GM18907 (cell line): ENCODE measurements at regions not wholly inside any gene's neighbourhood (a gene's known extent, or its start where the extent isn't known, plus 50 kb on each side); places are given as distances from the start of the nearest gene placed in this dataset.
A peak's percentile ranks its signal among the peaks of the same experiment; 100 is the strongest.

Source experiments
- ATAC-seq: cut with Tn5 transposase; IDR thresholded peaks from one replicate; pipeline ENCODE4 v1.9.1; 2021; ENCODE audit warnings: mild to moderate bottlenecking, moderate library complexity; ENCODE audit not compliant: unreplicated experiment

DNA sequence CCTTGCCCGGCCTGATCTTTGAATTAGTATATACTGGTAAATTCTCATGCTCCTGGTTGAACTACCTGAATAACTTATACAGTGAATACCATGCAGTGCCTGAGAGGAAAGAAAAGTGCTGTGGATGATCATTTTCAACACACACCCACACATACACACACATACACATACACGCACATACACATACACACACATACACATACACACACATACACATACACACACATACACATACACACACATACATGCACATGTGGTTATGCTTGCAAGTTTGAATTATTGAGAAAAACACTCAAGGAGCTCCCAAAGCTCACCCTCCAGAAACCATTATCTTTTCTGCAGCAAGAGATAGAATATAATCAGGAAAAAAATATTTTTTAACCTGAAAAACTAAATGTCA lies 366.9 kb upstream of the RASGEF1B start:
- ATAC-seq = no peak

DNA sequence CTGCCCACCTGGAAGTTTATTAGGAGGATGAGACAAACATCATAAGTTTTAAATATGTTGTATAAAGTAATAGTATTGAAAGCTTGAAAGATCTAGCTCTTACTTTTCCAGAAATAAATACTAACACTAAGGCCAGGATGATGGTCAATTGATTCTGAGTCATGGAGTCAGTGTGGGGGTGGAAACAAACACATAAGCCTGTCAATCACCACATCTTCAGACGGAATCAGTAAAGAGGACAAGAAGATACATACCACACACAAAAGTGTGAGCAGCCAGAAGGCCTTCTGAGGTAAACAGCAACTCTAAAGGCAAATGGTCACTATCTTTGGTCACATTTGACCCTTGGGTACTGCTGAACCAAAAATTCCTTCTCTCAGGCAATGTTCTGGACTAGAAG lies 365.0 kb upstream of the RASGEF1B start:
- ATAC-seq = no peak

DNA sequence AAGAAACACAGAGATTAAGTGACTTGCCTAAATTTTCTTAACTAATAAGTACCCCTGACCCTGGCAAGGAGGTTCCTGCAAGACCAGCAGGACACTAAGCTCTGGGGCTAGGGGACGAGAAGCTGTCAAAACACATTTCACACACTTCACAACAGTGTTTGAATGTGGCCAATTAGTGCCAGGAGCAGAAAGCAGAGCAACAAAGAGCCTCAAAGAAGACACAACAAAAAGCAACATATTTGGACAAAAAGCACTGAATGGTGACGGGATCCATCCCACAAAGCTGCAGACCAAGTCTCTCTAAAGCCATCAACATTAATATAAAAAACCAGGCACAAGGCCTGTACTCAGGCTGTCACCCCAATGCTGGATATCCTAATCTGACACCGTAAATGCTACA lies 361.9 kb upstream of the RASGEF1B start:
- no peak for ATAC-seq

DNA sequence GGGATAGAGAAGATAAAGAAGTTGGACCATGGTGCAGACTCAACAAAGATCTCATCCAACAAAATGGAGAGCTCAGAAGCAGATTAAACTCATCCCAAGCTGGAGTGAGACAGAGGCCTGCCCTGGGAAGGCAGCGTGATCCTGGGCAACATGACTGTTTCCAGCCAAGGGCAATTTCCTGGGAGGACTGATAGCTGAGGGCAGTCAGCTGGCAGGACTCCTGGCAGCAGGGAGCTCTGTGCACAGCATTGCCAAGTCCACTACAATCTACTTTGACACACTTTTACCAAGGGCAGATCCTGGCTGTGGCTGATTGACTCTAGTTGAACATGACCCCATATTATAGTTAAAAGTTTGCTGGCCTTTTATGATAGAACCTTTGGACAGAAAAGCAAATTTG lies 357.3 kb upstream of the RASGEF1B start:
- no peak for ATAC-seq

DNA sequence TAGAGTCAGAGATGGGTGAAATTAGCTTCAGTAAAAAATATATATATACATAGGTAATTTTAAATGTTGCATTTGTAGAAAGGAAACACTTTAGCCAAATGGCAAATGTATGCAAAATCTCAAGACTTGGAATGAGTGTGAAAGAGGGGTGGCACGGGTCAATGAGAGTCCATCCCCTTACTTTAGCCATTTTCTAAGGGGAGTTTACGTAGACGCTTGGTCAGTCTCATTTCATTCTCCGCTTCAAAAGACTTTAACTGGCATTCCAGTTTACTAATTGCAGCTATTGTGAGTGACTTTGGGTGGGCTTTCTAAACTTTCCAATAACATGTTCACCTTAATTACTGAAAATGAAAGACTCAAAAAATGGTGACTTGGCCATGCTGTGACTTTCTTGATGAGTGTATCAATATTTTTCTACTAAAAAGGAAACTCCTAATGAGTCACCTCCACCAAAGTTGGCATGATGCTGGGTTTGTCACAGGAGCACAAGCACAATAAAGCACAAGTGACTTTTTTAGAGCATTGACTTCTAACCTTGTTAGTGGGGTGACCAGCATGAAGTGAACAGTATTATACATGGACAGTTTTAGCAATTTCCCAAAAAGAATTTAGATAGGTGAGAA lies 356.0 kb upstream of the RASGEF1B start:
- peak; percentile 82 for ATAC-seq

DNA sequence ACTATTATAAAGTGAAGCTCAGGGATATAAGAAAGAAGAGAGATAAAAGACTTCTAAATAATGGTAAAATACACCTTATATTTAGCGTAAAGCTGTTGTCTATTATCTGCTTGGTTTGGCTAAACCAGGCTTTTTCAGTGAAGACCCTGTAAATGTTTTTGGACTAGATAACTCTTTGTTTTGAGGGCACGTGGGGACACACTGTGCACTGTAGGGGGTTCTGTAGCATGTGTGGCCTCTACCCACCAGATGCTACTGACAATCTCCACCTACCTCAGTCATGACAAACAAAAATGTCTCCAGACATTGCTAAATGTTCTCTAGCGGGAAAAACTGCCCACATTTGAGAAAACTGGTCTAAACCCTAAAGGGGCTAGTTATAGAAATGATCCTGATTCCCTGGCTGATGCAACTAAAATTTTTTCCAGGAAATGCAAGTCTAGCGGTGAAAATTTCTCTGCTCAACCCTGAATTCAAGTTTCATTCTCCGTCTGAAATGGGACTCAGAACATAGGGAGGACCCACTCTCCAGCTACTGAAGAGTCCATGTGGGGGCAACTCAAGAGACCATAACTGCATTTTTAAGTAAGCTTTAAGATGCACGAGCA lies 355.2 kb upstream of the RASGEF1B start:
- no peak for ATAC-seq

DNA sequence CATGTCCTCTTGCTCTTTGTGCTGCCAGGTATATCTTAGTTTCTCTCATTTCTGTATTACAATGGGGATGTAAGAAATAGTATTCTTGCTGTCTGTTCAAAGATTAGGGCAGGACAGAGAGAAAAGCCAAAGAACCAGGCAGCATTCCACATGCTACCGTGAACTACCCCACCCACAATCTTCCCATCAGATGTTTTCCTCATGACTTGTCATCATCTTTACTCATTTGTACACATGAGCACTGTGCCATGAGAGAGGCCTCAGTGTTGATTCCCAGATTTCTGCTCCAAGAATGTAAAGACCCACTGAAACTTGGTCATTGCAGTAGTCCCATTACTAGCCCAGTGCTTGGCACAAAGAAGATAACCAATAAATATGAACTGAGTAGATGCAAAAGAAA lies 354.6 kb upstream of the RASGEF1B start:
- no peak for ATAC-seq

DNA sequence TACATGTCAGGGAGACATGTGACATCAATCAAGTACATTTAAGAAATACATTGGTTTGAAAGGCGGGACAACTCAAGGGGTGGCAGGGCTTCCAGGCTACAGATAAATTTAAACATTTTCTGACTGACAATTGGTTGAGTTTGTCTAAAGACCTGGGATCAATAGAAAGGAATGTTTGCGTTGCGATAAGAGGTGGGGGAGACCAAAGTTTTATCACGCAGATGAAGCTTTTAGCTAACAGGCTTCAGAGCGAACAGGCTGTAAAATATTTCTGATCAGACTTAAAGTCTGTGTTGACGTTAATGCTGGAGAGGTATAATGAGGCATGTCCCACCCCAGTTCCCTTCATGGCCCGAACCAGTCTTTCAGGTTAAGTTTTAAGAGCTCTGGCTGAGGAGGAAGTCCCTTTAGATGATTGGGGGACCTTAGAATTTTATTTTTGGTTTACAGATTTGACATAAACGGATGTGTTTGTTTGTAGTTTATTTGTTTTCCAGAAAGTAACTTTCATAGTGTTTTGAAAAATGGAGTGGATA lies 346.7 kb upstream of the RASGEF1B start:
- no peak for ATAC-seq

DNA sequence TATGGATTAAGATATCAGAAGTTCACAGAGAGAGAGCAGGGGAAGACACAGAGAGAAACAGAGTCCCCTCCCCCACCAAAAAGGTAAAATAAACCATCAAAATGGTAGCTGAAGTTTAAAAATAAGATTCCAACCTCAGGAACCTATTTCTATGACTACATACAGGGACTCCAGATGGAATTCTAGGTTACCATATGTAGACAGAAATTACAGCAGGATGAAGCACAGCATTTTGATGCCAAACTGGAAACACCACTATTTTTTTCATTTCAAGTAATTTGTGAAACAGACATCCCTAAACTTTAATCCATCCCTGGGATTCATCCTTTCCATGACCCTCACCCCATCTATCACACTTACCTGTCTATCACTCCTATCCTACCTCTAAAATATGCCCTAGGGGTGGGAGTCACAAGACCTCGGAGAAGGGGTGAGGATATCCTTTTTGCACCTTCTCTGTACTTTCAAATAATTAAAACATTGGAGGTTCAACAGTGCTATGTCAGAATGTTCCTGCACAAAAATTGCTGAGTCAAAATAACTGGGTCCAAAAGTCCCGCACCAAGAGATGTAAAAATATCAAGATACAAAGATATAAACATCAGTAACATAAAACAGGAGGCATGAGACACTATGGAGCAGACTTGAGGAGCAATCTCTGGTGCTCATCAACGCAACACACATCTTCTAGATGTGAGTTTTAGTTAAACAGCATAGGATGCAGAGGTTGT lies 344.5 kb upstream of the RASGEF1B start:
- no peak for ATAC-seq

DNA sequence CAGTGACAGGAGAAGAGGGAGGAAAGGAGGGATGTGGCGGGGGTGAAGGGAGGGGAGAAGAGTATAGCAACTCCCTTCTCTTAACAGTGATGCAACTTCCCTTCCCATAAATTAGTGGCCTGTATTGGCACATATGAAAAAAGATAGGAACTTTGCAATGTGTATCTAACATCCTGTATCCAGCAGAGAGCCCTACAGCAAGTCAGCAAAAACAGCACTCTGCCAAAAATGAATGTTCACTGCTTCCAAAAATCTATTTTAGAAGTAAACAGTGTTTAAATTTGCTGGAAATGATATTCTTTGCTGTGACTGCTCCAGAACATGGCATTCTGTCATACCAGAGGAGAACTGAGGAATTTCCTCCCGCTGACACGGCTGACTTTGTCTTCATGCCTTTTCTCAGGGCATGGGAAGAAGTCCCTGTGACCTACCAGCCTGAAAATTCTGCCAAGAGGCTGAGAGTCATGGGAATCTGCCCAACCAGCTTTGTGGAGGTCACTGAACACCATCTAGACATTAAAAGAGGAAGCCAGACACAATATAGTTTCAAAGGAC lies 343.4 kb upstream of the RASGEF1B start:
- ATAC-seq = no peak

DNA sequence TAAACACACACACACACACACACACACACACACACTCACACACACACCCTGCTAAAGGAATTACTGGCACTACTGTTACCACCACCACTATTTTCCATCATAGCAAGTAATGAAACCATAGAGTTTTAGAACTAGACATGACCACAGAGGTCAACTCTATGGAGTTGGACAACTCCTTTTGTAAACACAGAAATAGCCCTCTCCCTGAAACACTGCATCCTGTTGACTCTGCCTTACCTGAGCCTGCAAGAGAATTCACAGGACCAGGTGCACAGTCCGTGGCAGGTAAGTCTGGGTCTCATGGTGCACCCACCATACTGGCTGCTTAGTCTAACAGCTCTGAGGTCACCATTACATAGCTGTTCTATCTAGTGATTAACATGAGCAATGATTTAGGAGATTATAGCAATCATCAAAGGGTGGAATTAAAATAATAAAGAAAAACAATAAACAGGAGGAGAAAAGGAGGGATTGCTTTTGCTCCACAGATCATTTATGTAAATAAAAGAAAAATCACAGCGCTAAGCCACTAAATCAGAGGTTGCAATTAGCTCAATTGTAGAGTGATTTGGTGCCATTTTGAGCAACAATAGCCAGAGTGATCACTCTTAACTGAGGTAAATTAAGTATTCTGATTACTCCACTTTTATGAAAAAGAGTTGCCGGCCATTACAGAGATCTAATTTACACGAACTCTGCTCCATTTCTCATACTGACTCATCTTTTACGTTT lies 340.0 kb upstream of the RASGEF1B start:
- no peak for ATAC-seq

DNA sequence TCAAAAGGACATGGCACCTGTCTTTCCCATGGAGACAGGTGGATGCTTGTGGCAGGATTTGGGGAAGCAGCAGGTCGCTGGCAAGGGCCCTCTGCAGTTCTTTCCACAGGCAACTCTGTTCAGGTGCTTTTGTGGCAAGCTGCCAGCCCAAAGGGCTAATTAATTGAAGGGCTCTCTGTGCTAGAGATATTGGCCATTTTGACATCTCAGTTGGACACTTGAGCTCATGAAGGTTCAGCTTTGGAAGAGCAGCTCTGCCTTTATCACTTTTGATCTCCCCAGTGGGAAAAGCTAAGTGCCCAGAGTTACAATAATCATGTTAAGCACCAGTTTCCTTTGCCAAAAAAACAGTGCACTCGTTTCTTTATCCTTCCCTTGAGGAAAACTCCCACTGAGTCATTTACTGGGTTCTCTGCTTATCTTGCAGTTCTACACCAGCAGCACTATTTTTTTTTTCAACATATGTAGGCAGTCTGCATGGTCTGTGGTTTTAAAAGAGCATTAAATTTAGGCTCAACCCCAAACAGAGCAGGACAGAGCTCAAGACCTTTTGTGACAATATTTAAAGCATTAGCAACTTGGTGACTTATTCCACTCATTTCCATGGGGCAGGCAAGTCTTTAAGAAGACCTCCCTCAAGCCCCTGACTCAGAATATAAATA lies 336.4 kb upstream of the RASGEF1B start:
- no peak for ATAC-seq

DNA sequence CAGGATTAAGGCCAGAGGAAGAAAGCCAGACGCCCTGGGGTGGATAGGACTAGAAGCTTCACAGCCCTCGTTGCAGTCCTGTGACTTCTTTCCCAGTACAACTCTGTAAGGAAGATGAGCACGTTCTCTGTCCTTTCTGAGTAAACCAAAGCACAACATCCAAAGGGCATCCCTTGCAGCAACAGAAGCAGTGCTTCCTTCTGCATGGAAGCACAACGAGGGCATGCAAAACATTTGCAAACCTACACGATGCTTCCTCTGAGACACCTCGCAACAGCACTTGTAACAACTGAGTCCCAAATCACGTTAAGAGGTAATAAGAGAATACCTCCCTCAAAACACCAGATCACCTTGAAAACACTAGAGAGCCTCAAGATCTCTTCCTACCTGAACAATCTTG lies 335.7 kb upstream of the RASGEF1B start:
- ATAC-seq = no peak

DNA sequence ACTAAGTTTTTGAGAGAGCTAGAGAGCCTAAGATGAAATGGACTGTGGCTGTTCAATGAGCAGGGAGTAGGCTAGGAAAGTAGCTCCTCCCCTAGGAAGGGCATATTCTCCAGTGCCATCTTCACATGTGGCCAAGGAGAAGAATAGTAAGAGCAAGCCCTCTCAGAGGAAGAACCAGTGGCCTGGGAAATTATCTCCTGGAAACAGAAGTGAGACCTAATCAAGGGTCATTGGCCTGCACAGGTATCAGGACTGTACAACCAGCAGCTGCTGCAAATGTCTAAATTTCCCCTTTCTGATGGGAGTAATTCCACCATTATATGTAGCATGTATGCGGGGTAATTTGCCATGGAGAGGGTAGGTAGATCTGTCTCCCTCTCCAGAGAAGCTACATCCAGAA lies 334.8 kb upstream of the RASGEF1B start:
- no peak for ATAC-seq

DNA sequence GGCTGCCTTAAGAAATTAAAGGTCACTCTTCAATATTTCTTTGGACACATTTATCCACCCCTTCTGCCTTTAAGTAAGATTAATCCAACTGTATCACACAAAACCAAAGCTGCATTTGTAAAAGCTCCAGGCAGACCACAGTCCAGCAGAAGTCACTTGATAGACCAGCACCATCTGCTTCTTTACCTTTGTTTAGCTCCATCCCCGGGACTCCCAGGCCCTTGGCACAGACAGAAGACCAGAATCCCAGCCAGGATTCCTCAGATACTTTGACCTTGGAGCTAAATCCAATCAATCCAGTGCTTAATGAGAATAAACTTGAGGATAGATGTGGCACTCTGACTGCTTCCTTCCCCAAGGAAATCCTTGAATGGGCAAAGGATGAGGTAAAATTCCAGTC lies 333.1 kb upstream of the RASGEF1B start:
- no peak for ATAC-seq

DNA sequence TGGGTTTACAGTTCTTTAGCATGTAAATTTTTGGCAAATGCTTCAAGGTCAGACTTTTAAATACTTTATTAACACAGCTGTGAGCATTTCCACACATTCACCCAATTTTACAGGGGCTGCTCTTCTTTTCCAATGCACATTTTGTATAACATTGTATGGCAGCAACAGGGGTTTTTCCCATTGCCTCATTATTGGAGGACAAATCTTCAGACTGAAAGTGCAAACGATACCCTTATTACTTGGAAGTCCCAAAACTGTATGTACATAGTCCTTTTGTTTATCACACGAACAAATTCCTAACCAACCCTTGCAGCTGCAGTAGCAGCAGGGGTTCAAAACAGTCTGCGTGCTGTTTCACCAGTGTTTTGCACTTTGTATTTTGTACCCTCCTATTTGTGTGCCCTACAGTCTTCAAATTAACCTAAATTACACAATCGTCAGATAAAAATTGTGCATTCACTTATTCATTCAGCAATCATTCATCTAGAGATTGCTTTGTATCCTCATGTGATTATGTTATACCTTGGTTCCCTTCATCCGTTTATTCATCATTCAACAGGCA lies 330.7 kb upstream of the RASGEF1B start:
- no peak for ATAC-seq

DNA sequence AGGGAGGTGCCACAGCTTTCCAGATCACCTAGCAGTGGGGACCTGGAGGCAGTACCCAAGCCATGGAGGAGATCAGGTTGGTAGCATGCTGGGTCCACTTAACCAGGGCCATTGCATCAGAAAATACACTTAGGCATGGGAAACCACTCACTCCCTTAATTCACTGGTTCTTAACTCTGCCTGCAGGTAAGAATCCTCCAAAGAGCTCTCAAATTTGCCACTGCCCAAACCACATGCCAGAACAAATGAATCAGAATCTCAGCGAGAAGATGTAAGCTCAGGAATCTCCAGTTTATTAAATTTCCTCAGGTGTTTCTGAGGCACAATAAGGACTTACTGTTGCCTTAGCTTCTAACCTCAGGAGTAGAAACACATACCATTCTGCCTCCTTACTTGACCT lies 327.7 kb upstream of the RASGEF1B start:
- ATAC-seq = no peak

DNA sequence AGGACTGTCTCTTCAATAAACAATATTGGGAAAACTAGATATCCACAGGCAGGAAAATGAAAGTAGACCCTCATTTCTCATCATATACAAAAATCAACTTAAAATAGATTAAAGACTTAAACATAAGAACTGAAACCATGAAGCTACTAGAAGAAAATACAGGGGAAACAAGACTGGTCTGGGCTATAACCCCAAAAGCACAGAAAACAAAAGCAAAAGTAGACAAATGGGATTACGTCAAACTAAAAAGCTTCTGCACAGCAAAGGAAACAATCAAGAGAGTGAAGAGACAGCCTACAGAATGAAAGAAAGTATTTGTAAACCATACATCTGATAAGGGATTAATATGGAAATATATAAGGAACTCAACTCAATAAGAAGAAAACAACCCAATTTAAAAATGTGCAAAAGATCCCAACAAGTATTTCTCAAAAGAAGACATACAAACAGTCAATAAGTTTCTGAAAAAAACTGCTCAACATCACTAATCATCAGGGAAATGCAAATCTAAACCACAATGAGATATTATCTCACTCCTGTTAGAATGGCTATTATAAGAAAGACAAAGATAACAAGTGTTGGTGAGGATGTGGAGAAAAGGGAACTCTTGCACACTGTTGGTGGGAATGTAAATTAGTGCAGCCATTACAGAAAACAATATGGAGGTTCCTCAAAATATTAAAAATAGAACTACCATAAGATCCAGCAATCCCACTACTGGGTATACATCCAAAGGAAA lies 325.3 kb upstream of the RASGEF1B start:
- ATAC-seq = no peak

DNA sequence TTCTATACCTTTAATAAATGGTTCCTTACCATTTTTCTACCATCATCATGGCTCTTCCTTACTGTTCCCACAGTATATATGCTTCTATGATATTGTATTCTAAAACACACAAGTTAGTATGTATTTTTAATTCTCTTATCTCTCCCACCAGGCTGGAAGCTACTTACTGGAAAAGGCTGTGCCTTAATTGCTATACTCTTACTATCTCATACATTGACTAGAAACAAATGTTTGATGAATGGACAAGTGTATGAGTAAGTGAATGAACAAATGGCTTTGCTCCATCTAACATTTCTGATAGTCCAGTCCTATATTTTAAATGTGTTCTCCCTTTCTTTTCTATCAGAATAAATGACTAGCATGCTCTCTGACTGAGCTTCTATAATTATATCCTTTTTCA lies 320.8 kb upstream of the RASGEF1B start:
- no peak for ATAC-seq

DNA sequence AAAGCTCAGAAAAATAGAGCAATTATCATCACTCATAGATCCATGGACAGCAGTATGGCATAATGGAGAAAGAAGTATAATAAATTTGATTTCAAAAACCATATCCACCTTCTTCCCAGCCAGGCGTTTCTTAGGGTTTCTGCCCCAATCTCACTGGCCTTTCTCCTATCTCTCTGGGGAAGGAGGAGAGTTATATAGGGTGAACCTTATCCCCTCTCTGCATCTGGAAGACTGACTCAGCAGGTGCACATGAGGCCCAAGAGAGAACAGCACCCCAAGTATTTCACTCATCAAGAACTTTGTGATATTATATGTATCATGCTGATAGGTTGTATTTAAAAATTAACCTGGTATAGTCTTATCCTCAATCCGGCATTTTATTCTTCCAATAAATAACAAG lies 318.8 kb upstream of the RASGEF1B start:
- no peak for ATAC-seq
